Neural cell (in vitro differentiated cells): ENCODE measurements at regions not wholly inside any gene's neighbourhood (a gene's known extent, or its start where the extent isn't known, plus 50 kb on each side); places are given as distances from the start of the nearest gene placed in this dataset.

ENCODE experiments used
- CTCF ChIP-seq: fragments of 450-650 bp; IDR thresholded peaks from 2 replicates; pipeline ENCODE4 v1.5.1; 2014; ENCODE audit warnings: antibody characterized with exemption, mild to moderate bottlenecking, moderate library complexity; ENCODE audit not compliant: poor library complexity, severe bottlenecking
- POLR2AphosphoS5 ChIP-seq: IDR thresholded peaks from 2 replicates; pipeline ENCODE4 v1.6.1; 2012
- RAD21 ChIP-seq: fragments of 450-650 bp; conservative IDR thresholded peaks from 2 replicates; pipeline ENCODE4 v1.6.1; 2014; ENCODE audit warnings: antibody characterized with exemption, mild to moderate bottlenecking, moderate library complexity
- REST ChIP-seq: IDR thresholded peaks from 2 replicates; pipeline ENCODE4 v1.6.1; 2012; ENCODE audit warnings: borderline replicate concordance

DNA sequence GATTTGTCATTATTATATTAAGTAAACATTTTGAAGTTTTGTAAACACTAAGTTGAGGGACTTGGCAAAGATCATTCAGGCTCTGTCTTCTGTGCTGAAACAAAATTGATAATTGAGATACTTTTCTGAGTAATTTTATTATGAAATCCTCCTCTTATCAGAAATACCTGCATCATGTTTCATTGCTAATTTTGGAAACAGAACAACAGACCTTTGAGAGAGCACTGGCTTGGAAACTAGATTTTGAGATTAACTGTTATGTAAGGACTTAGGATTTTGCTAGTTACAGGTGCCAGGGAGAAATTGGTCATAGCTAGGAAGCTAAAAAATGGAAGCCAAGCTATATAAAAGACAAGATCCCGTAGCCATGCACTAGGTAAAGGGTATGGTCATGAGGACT is 201.7 kb upstream of the DCN start:
- TF ChIP-seq POLR2AphosphoS5 (no peak), CTCF (no peak), RAD21 (no peak), REST (no peak)
